Cerebellar cortex (tissue), 1 donor: ENCODE measurements at regions not wholly inside any gene's neighbourhood (a gene's known extent, or its start where the extent isn't known, plus 50 kb on each side); places are given as distances from the start of the nearest gene placed in this dataset.
"Not testable (repeated sequence)": the region's sequence is repeated elsewhere in the genome, so short reads cannot be mapped to it uniquely, and the experiment has no call there.

Experiments
- DNase-seq: peaks from one replicate; pipeline ENCODE4 v3.0.0-alpha.2; 2015; ENCODE audit warnings: low spot score

DNA sequence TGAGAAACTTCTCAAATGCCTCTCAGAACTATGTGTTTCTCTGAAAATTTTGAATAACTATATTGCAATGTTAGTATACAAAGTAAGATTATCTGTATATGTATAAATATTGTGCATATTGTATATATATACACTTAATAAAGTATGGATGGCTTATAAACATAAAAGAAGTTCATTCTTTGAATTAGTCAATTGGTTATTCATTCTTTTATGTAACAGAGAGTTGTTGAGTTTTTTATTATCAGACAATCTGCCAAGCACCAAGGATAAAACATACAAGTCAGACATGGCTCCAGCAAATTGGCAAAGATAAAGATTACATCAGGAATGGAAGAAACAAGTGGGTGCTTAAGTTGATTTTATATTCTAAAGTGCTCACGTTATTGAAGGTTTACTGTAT, 289.1 kb upstream of the EYS start:
- no peak for DNase-seq

- no peak for DNase-seq
These were observed 282.6 kb upstream of the EYS start for GRCh38 chr6:65989676-65990075.

- DNase-seq: no peak
These were observed 281.0 kb upstream of the EYS start for GRCh38 chr6:65988006-65988405.

DNA sequence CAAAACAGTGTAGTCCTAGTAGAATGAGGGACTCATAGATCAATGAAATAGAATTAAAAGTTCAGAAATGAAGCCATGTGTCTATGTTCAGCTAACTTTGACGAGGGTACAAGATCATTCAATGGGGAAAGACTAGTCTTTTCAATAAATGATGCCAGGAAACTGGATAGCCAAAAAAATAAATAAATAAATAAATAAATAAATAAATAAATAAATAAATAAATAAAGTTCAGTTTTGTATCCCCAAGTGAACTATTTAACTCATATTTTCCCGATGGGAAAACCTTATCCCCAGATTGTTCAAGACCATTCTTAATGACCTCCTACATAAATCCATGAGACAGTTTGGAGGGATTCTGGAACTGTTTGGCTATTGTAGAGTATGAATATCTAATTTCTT, 277.1 kb upstream of the EYS start:
- DNase-seq: no peak

DNA sequence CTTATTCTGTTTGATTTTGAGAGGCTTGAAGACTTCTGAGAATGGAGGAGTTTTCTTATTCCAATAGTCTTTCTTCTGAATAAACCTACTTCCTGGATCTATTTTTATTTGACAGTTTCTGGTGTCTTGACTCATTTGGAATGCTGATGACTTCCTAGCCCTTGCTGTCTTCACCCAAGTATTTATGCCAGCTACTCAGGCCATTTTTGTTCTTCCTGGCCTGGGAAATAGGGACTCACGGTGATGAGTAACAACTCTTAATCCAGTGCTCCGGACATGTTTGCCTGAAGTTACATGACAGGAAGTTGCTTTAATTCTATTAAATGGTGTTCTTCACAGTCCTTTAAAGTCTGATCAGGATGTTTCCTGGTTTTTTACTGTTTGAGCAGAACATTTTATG, 272.1 kb upstream of the EYS start:
- DNase-seq: no peak

DNA sequence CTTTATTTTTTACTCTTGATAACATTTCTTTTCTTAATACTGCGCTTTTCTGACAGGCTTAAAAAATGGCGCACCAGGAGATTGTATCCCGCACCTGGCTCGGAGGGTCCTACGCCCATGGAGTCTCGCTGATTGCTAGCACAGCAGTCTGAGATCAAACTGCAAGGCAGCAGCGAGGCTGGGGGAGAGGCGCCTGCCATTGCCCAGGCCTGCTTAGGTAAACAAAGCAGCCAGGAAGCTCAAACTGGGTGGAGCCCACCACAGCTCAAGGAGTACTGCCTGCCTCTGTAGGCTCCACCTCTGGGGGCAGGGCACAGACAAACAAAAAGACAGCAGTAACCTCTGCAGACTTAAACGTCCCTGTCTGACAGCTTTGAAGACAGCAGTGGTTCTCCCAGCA, 264.2 kb upstream of the EYS start:
- DNase-seq: not testable (repeated sequence)

GRCh38 chr6:65964261-65964660, 257.2 kb upstream of the EYS start:
- DNase-seq: no peak

GRCh38 chr6:65955034-65955433, 248.0 kb upstream of the EYS start:
- DNase-seq: no peak

GRCh38 chr6:65948062-65948461, 241.0 kb upstream of the EYS start:
- DNase-seq: no peak

DNA sequence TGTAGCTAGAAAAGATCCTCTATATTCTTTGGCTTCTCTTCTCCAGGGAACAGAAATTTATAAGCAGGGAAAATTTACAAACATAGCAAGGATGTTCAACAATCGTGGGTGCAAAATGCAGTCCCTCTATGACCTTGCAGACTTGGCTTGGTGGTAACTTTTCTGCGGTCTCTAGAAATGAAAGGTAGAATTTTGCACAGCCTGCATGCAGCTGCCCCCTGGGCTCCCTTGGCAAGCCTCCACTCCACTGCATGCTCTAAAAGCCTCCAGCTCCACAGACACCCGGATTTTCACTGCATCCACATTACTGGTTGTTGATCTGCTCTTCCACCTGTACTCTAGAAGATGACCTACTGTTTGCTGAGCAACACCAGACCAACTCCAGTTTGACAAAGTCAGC, 236.5 kb upstream of the EYS start:
- no peak for DNase-seq

DNA sequence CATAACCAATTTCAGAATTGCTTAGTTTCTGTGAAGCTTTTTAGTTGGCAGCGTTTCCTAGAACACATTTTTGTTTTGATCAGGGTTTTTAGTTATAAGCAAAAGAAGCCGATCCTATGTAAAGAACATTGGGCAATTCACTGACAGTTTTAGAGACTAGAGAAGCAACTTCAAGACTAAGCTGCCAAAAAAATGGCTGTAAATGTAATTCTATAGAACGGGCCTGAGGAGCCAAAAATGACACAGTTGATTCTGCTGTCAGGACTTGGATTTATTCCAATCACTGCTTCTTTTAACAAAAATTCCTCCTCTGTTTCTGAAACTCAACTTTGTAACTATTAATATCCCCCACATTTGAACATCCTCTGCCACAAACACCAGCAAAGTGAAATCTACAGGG, 236.0 kb upstream of the EYS start:
- DNase-seq: no peak

DNA sequence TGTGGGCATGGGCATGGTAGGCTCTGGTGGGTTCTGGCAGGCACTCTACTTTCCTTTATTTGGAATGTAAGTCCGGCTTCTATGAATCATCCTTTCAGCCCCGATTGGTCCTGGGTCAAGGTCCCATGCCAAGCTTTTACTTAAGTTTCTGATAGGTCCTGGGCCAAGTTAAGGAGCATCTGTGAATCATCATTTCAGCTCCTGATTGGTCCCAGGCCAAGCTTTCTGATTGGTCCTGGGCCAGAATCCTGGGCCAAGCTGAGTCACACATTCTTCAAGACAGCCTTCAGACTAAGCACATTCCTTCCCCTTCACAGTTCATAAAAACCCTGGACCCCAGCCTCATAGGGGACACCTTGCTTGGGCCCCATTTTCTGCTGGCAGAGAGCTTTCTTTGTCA, 231.0 kb upstream of the EYS start:
- no peak for DNase-seq

DNA sequence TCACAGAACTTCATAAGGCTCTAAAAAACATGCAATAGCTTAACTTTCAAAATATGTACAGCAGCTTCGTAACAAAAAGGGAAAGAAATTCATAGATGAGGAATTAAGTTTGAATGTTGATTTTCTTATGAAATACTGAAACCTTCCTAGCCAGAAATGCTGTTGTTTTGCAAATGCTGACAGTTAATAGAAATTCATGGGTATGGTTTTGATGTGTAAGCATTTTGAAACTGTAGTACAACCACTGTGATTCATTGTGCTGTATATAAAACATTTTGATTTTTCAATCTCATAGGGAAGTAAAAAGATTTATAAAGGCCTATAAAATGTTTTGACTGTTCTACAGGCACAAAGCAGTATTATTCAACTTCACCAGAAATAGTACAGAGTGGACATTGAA, 228.4 kb upstream of the EYS start:
- DNase-seq: no peak

DNA sequence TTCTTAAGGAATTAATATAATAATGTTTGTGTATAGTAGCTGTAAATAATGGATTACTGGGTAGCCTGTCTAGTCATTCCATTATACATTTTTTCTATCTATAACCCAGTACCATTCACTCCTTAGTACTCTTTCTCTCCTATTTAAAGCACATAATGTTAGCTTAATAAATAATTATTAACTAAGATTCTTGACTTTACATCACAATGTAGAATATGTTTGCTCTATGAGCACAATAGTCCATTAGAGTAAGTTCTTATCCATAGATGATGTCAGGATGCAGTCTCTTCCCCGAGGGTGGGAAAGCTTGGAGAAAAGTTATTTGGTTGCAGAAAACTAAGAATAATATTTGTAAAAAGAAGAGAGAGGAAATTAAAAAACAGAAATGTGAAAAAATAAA, 226.4 kb upstream of the EYS start:
- DNase-seq: no peak

- DNase-seq: no peak
These were observed 220.1 kb upstream of the EYS start for GRCh38 chr6:65927141-65927540.

DNA sequence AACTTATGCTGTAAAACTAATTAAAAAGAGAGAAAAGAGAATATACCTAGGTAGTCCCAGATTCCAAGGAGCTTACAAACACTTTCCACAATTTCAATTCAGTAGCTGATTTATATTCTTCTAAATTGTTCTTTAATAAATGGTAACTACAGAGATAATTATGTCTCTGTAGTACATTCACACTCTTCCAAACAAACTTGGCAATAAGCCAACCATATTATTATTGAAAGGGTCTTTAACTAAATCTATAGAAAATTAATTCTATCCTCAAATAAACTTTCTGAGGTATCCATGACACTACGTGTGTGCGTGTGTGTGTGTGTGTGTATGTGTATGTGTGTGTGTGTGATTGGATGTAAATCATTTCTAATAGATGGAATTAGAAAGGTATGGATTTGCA, 217.4 kb upstream of the EYS start:
- DNase-seq: no peak

DNA sequence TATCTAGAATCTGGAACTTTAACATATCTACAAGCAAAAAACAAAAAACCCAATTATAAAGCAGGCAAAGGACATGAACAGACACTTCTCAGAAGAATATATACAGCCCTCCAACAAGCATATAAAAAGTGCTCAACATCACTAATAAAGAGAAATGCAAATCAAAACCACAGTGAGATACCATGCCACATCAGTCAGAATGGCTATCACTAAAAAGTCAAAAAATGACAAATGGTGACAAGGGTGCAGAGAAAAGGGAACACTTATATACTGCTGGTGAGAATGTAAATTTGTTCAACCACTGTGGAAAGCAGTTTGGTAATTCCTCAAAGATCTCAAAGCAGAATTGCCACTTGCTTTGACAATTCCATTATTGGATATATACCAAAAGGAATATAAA, 215.0 kb upstream of the EYS start:
- DNase-seq: no peak

DNA sequence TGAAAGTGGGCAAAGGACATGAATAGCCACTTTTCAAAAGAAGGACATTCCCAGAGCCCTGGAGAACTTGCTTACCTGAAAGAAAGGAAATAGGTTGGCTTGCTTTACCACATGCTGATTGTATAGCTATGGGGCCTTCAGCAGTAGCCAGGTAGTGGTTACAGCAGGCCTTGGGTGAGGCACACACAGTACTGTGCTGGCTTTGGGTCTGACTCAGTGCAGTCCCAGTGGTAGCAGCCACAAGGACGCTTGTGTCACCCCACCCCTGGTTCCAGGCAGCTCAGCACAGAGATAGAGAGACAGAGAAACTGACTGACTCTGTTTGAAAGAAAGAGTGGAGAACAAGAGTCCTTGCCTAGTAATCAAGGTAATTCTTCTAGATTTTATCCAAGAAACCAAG, 201.0 kb upstream of the EYS start:
- no peak for DNase-seq

- no peak for DNase-seq
These were observed 197.0 kb upstream of the EYS start for GRCh38 chr6:65903992-65904391.

DNA sequence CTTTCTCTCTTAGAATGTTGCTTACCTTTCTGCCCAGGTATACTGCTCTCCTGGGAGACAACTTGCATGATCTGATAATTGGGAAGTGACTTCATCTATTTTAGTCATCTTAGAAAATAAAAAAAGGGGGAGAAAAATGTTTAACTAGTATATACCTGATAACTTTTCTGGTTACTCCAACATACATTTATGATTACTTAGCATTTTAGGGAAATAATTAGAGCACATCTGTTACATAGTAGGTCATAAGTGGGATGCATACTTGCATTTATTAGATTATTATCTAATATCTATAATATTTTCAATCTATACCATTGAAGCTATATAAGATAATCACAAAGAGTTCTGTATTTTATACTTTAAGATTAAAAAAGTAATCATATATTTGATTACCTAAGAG, 193.9 kb upstream of the EYS start:
- DNase-seq: no peak

DNA sequence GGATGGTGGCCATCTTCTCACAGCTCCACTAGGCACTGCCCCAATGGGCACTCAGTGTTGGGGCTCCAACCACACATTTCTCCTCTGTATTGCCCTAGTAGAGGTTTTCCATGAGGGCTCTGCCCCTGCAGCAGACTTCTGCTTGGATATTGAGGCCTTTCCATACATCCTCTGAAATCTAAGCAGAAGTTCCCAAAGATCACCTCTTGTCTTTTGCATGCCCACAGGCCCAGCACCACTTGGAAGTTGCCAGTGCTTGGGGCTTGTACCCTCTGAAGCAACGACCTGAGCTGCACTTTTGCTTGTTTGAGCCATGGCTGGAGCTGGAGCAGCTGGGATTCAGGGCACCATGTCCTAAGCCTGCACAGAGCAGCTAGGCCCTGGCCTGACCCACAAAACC, 189.1 kb upstream of the EYS start:
- DNase-seq: no peak

GRCh38 chr6:65876668-65877067, 169.6 kb upstream of the EYS start:
- DNase-seq: no peak

DNA sequence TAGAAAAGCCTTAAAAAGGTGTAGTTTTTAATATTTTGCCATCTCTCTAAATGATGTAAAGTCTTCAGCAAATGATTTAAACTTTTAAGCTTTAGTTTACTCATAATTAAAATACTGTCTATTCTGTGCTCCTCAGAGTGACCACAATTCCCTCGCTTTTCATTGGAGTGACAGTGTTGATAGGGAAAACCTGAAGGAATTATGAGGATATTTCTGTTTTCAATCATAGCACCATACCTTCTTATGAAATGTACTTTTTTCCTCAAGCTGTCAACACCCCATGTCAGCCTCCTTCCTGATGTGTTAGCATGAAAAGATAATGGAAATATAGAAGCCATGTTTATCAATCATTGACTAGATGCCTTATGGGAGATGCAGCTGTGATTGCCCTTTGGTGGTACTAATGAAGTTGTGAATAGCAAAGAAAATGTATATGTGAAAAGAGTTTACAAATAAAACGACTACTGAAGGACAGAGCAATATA, 145.4 kb upstream of the EYS start:
- no peak for DNase-seq

DNA sequence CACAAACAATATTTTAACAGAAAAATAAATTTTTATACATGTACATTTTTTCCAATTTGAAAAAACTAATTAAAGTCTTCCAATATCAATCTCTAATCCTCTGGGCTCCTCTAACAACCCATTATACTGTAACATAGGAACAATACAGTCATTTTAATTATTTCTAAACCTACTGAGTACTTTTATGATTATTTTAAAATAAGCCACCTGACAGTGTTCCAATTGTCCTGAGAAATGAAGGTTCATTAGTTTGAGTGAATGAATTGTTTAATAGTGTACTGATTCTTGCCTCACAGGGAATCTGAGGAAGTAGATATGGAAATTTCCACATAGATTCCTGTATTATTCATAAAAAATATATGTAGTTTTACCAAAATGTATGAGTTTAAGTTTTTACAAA, 123.1 kb upstream of the EYS start:
- DNase-seq: no peak

DNA sequence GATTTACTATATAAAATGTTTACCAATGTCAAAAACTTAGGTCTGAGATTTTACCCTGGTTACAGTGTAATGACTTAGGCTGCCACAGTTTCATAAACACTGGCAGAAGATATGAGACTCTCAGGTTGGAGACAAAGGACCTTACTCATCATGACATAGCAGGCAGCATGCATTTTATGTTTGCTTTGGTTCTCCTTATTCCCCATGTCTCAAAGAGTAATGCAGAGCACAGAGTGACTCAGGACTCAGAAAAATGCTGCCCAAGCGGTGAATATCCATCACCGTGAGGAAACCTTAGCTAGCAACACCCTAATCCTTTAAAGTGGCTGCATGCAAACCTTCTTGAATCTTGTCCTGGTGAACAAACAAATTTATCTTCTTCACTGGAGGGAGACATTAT, 112.1 kb upstream of the EYS start:
- no peak for DNase-seq
